KBM-7 (cell line): ENCODE measurements at regions not wholly inside any gene's neighbourhood (a gene's known extent, or its start where the extent isn't known, plus 50 kb on each side); places are given as distances from the start of the nearest gene placed in this dataset.

Experiments
- DNase-seq: peaks from one replicate; pipeline ENCODE4 v3.0.0-alpha.2; 2015
- in situ Hi-C: fragments of 300-500 bp; cut with MboI; formaldehyde crosslinking; loops from 2 replicates; pipeline ENCODE4 v1.14.3; 2020; ENCODE audit warnings: low sequenced_read_pairs, low pct_unique_long_range_greater_than_20kb, mixed read lengths

DNA sequence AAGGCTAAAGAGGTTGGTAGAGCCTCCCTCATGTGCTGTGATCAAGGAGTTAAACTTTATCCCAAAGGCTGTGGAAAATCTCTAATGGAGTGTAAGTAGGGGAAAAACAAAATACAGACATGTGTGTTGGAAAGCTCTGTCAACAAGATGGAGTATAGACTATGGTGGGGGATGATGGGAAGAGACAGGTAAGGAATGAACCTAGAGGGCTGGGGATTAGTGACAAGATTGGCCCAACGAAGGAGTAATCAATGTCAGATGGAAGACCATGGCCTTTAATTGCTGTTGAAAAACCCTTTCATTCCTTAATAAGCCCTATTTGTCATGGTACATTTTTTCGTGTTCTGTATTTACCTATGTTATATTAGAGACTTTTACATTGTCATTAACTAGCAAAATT is 278.6 kb downstream of the SQOR start:
- no peak for DNase-seq
- in situ Hi-C loops, result no loop called here

GRCh38 chr15:45914425-45914824 is 279.6 kb downstream of the SQOR start:
- DNase-seq, result no peak
- in situ Hi-C loops, result no loop called here

DNA sequence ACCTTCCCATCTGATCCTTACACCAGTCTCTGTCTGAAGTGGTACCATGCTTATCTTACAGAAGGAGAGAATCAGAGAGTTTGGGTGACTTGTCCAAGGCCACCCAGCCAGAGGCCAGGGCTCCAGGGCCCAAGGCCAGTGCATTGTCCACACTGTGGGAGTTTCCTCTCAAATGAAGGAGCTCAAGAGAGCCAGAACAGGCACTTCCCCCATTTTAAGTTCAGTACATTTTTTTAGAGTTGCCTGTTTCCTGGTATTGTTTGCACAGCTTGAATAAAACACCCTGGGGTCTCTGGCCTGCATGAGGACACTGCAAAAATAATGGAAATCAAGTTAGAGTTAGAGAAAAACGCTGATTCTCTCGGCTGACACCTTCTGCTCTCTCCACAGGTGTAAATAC is 284.0 kb downstream of the SQOR start:
- in situ Hi-C loops, result no loop called here
- DNase-seq, result no peak

DNA sequence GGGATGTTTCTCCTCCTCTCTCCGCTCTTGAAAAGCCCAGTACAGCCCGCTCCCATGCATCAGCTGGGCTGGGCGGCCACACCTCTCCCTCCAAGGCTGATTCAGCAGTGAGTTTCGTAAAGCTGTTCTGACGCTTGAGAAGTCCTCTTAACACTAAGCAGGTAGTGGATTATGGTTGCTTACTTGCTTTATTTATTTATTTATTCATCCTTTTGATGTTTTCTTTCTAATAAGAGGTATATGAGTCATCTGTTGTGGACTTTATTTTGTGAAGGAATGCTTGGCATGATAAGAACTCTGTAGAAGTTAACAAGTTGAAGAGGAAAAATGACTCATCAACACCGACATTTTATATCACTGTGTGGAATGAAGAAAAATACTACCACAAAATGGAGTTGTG is 285.0 kb downstream of the SQOR start:
- no peak for DNase-seq
- in situ Hi-C loops, result no loop called here

DNA sequence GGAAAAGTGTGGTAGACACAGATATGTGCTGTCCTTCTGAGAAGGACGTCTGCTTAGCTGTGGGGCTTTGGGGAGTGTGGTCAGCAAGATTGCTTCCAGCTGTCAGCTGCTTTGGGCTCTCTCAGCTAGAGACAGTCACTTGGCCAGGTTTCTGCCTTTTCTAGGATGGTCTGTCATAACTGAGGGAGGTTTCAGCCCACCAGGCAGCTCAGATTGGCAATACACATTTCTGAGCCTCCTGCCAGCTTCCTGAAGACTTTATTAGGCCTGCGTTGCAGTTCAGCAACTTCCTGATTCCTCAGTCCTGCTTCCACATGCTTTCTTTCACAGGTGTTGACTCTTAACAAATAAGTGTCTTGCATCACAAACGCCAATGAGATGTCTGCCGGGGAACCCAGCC is 286.5 kb downstream of the SQOR start:
- no peak for DNase-seq
- in situ Hi-C loops, result no loop called here

DNA sequence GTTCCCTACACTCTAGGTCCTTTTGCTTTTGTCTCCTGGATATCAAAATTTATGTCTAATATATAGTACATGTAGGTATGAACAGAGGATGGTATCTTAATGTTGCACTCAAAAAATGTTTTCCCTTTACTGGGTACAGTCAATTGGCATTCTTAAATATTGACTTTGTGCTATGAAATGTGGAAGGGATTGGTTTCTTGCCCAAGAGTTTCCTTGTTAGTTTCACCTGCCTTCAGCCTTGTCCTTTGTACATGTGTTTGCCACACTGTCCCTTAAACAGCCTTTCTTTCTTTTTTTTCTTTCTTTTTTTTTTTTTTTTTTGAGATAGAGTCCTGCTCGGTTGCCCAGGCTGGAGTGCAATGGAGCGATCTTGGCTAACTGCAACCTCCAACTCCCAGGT is 287.1 kb downstream of the SQOR start:
- no peak for DNase-seq
- in situ Hi-C loops, result no loop called here

DNA sequence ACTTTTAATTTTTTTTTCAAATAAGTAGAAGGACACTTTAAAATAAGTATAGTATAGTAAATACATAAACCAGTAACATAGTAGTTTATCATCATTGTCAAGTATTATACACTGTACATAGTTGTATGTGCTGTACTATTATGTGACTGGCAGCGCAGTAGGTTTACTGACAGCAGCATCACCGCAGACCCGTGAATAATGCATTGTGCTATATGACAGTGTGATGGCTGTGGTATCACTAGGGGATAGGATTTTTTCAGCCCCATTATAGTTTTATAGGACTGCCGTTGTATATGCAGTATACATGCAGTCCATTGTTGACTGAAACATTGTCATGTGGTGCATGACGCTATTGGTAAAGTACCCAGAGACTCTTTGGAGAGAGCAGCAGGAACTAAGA is 306.5 kb downstream of the SQOR start:
- in situ Hi-C loops, result no loop called here
- DNase-seq, result no peak

DNA sequence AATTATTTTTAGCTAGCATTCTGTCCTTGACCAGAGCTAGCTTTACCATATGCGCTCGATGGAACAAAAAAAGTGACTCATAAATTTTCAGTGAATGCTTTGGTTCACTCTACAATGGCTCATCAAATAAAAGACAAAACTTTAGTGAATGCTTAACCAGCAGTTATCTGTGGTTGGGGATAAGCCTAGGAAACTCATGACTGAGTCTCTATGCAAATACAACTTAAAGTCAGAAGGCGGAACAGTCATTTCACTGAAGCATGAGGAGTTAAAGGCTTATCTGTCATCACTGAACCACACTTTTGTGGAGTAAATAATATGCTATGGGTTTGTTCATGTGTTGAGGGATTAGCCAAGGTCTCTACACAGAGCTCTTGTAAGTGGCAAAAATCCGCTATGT is 308.4 kb downstream of the SQOR start:
- no peak for DNase-seq
- in situ Hi-C loops, result no loop called here

DNA sequence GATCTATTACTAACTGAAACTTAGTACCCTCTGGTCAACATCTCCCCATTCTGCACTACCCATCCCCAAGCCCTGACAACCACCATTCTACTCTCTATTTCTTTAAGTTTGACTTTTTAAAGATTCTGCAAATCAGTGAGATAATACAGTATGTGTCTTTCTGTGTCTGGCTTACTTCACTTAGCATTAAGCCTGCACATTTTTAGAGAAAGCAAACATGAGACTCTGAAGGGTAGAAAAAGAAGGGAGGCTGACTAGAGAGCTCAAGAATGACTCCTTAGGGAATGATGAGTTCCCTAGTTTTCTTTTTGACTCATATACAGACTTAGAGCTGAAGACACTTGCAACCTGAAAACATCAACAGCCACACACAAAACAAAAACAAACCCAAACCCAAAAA is 311.3 kb downstream of the SQOR start:
- in situ Hi-C loops, result no loop called here
- no peak for DNase-seq

- in situ Hi-C loops, result no loop called here
- no peak for DNase-seq
Observed at GRCh38 chr15:45948181-45948621, 313.4 kb downstream of the SQOR start.

DNA sequence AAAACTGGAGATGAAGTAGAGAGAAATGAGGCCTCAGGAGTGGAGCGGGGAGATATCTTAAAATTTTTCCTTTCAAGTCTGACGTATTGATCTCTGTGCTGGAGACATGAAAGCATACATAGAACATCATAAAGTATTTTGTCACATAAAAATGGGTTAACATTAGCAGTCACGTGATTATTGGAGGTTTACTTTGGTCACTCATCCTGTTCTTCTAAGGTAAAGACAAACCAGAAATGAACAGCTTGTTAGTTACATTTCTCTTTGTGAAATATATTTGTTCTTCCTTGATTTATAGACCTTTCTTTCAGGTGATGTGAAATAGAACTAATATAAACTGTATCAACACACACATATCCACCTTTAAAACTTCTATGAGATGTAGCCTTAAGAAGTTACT is 324.1 kb downstream of the SQOR start:
- DNase-seq, result no peak
- in situ Hi-C loops, result no loop called here

GRCh38 chr15:45962733-45963132 is 327.9 kb downstream of the SQOR start:
- DNase-seq, result no peak
- in situ Hi-C loops, result no loop called here

DNA sequence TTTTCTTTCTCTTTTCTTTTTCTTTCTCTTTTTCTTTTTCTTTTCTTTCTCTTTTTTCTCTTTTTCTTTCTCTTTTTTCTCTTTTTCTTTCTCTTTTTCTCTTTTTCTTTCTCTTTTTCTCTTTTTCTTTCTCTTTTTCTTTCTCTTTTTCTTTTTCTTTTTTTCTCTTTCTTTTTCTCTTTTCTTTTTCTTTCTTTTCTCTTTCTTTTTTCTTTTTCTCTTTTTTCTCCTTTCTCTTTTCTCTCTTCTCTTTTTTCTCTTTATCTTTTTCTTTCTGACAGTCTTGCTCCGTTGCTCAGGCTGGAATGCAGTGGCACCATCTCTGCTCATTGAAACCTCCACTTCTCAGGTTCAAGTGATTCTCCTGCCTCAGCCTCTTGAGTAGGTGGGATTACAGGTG is 335.7 kb downstream of the SQOR start:
- no peak for DNase-seq
- in situ Hi-C loops, result no loop called here

DNA sequence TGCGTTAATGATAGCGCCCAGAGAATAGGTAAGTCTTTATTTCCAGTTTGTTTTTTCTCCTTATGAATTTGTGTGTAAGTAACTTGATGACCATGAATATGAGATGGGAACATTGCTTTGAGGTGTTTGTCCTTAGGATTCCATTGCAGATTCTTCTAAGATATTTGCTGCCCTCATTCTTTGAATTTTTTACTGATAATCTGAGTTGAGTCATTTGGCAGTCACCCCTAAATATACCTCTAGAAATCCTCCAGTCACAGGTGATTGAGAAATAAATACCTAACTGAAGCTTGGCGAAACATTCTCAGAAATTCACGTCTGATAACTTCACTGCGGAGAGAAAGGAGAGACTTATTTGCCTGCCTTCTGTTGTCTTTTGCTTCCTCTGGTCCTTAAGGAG is 345.5 kb downstream of the SQOR start:
- in situ Hi-C loops, result no loop called here
- DNase-seq, result no peak

- in situ Hi-C loops, result no loop called here
Observed at GRCh38 chr15:45981625-45982024, 346.8 kb downstream of the SQOR start.

DNA sequence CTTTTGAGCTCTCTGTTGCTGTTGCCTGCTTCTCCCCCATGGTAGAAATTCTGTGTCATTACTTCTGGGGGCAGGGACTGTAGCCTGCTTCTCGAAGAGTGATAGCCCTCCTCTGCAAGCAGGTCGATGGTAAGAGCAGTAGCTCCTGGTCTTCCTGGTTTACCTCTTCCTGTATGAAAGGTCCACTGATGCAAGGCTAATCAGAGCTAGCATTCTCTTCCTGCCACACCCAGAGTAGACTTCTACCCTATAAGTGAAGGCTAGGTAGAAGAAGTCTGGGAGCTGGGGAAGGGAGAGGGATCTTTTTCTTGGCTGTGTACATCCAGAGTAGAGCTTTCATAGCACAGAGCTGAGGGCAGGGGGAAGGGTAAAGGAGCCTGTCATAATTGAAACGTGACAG is 357.0 kb downstream of the SQOR start:
- in situ Hi-C loops, result no loop called here
- DNase-seq, result no peak

More at GRCh38 chr15:45981625-45982024, 346.8 kb downstream of the SQOR start:
- no peak for DNase-seq

DNA sequence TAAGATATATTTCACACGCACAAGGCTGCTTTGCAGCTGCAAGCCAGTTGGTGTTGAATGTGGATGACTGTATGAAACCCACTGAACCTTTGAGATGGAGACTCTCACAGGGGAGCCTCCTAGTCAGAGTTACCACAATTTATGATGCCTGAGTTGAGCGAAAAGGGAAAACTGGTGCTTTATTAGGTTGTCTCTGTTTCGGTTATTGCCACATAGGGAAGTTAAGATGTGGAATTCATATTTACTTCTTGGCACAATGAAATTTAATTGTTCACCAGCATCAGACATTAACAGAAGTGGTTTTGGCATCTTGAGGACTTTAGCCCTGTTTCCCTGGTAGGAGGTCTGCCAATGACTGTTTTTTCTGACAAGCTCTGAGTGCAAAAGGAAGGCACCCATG is 358.2 kb downstream of the SQOR start:
- in situ Hi-C loops, result no loop called here
- DNase-seq, result no peak

DNA sequence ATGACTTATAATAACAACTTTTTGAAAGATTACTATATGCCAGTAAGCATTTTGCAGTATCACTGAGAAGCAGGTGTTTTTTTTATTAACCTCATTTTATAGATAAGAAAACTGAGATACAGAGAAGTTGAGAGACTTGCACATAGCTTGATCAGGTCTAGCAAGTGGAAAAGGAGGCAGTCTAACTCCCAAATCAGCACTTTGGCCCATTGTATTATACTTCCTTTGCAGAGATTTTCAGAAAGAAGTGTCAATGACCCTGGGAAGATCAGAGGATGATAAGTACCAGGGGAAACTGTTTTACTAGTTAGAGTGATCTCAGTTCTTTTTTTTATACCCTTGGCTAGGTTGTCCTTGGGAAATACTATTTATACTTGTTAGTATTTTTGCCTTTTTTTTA is 358.7 kb downstream of the SQOR start:
- no peak for DNase-seq
- in situ Hi-C loops, result no loop called here

- in situ Hi-C loops, result no loop called here
- DNase-seq, result no peak
Observed at GRCh38 chr15:45995800-45996199, 361.0 kb downstream of the SQOR start.

- no peak for DNase-seq
- in situ Hi-C loops, result no loop called here
Observed at GRCh38 chr15:46014532-46014931, 379.7 kb downstream of the SQOR start.

DNA sequence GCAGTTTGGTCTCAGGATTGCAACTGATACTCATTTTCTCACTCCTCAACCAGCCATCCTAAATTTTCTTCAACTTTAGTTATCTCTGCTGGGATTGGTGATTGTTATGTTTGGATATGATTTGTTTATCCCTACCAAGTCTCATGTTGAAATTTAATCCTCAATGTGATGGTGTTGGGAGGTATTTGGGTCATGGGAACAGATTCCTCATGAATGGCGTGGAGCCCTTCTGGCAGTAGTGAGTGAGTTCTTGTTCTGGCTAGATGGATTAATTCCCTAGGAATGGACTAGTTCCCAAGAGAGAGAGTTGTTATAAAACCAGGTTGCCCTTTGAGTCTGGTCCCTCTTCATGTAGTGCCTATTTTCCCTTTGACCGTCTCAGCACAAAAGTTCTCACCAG is 399.9 kb downstream of the SQOR start:
- in situ Hi-C loops, result no loop called here
- no peak for DNase-seq

- in situ Hi-C loops, result no loop called here
- no peak for DNase-seq
Observed at GRCh38 chr15:46039703-46040102, 404.9 kb downstream of the SQOR start.
